ENCODE measurements at regions not wholly inside any gene's neighbourhood (a gene's known extent, or its start where the extent isn't known, plus 50 kb on each side); places are given as distances from the start of the nearest gene placed in this dataset.

GRCh38 chr4:159498446-159499115 lies 395.7 kb downstream of the RAPGEF2 start:
- TF ChIP-seq CTCF (IDR thresholded peaks at IDR 0.05; ENCODE audit: control extremely low read depth in 1 of 3, insufficient read depth in 1 of 3, low read depth in 1 of 3, low read length in 3 of 3) (no peak), POLR2A (IDR thresholded peaks at IDR 0.05; ENCODE audit: control extremely low read depth in 1 of 2, low read depth in 2 of 2, low read length in 2 of 2) (no peak), EZH2 (IDR thresholded peaks at IDR 0.05; ENCODE audit: low read depth, low read length, severe bottlenecking) (no peak), KDM5A (IDR thresholded peaks at IDR 0.05; ENCODE audit: low read length) (no peak), MAFK (IDR thresholded peaks at IDR 0.05; ENCODE audit: low read depth, low read length) (no peak), BACH1 (IDR thresholded peaks at IDR 0.05; ENCODE audit: low read length) (no peak), EP300 (IDR thresholded peaks at IDR 0.05; ENCODE audit: borderline replicate concordance in 1 of 2, low read depth in 2 of 2, low read length in 2 of 2) (no peak), POLR2AphosphoS5 (IDR thresholded peaks at IDR 0.05; ENCODE audit: low read depth, low read length) (no peak)
- TF ChIP-seq, protein P1, sequence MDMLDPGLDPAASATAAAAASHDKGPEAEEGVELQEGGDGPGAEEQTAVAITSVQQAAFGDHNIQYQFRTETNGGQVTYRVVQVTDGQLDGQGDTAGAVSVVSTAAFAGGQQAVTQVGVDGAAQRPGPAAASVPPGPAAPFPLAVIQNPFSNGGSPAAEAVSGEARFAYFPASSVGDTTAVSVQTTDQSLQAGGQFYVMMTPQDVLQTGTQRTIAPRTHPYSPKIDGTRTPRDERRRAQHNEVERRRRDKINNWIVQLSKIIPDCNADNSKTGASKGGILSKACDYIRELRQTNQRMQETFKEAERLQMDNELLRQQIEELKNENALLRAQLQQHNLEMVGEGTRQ (IDR thresholded peaks at IDR 0.05; ENCODE audit: low read length), result no peak

All from H1 (cell line).